H1 (cell line): ENCODE measurements at regions not wholly inside any gene's neighbourhood (a gene's known extent, or its start where the extent isn't known, plus 50 kb on each side); places are given as distances from the start of the nearest gene placed in this dataset.

Source experiments
- CTCF ChIA-PET: fragments of 300-600 bp; sonication (Branson Sonifier 250); formaldehyde crosslinking; loops from one replicate; lab custom pipeline; 2021; ENCODE audit not compliant: partially characterized antibody; lab: Charles Lee
- POLR2A ChIA-PET: fragments of 300-600 bp; sonication (Branson Sonifier 250); formaldehyde crosslinking; loops from one replicate; lab custom pipeline; 2021; ENCODE audit warnings: inconsistent platforms; ENCODE audit not compliant: partially characterized antibody; lab: Charles Lee
- DNase-seq, 2 experiments: peaks; one replicate each; pipeline versions ENCODE4 v3.0.0 to v3.0.0-alpha.2; 2010 to 2022; ENCODE audit warnings: low spot score in 2 of 2, low read depth in 1 of 2, mixed read lengths in 1 of 2
- FAIRE-seq: peaks from 2 replicates; lab custom pipeline; 2011; peaks lifted over from hg19 to GRCh38; lab: Jason Lieb, UNC
- H2AFZ ChIP-seq: 2 replicates; pipeline ENCODE4 v1.8.1; 2012; ENCODE audit warnings: low read length, inconsistent platforms
- H2AK5ac ChIP-seq: 2 replicates; pipeline ENCODE4 v1.6.1; 2013; ENCODE audit warnings: low read depth, low read length
- H2BK120ac ChIP-seq: replicated peaks from 2 replicates; pipeline ENCODE3; 2013; ENCODE audit warnings: low read depth, low read length, inconsistent platforms
- H2BK12ac ChIP-seq: 2 replicates; pipeline ENCODE4 v1.6.1; 2013; ENCODE audit warnings: low read depth, low read length
- H2BK15ac ChIP-seq: 2 replicates; pipeline ENCODE4 v1.6.1; 2013; ENCODE audit warnings: low read length
- H2BK20ac ChIP-seq: 2 replicates; pipeline ENCODE4 v1.6.1; 2013; ENCODE audit warnings: low read length
- H2BK5ac ChIP-seq: 2 replicates; pipeline ENCODE4 v1.6.1; 2013; ENCODE audit warnings: low read depth, low read length
- H3K14ac ChIP-seq: 2 replicates; pipeline ENCODE4 v1.6.1; 2013; ENCODE audit warnings: inconsistent platforms; ENCODE audit not compliant: insufficient read length
- H3K18ac ChIP-seq: 2 replicates; pipeline ENCODE4 v1.6.1; 2013; ENCODE audit warnings: low read length; ENCODE audit errors: extremely low read depth
- H3K23ac ChIP-seq: 2 replicates; pipeline ENCODE4 v1.6.1; 2013; ENCODE audit warnings: inconsistent platforms; ENCODE audit not compliant: insufficient read length
- H3K23me2 ChIP-seq: 2 replicates; pipeline ENCODE4 v1.6.1; 2013; ENCODE audit warnings: low read depth, low read length
- H3K27ac ChIP-seq: 2 replicates; pipeline ENCODE4 v1.6.1; 2011; ENCODE audit warnings: low read depth, low read length, inconsistent platforms
- H3K27me3 ChIP-seq, 4 experiments: replicated peaks in 1 of 4; 1 replicate in 1 of 4; 2 replicates in 3 of 4; pipeline versions ENCODE4 v1.6.1 to v1.8.1; 2011 to 2013; ENCODE audit warnings: low read length in 3 of 4, mild to moderate bottlenecking in 3 of 4, inconsistent platforms in 2 of 4, mixed read lengths in 2 of 4, moderate library complexity in 1 of 4; ENCODE audit not compliant: control insufficient read depth in 3 of 4, insufficient read depth in 3 of 4; ENCODE audit errors: extremely low read depth in 1 of 4
- H3K36me3 ChIP-seq, 4 experiments: 2 replicates each; pipeline versions ENCODE4 v1.6.1 to v1.8.1; 2011 to 2013; ENCODE audit warnings: mild to moderate bottlenecking in 4 of 4, low read length in 3 of 4, moderate library complexity in 2 of 4, control low read depth in 1 of 4, inconsistent platforms in 1 of 4; ENCODE audit not compliant: insufficient read depth in 4 of 4, control insufficient read depth in 2 of 4
- H3K4ac ChIP-seq: replicated peaks from 2 replicates; pipeline ENCODE3; 2013; ENCODE audit warnings: low read length, low read depth, mixed read lengths, inconsistent platforms; ENCODE audit not compliant: insufficient read length
- H3K4me1 ChIP-seq, 4 experiments: replicated peaks in 1 of 4; 1 replicate in 1 of 4; 2 replicates in 3 of 4; pipeline versions ENCODE4 v1.6.1 to v1.8.1; 2011 to 2013; ENCODE audit warnings: low read length in 3 of 4, inconsistent platforms in 2 of 4, mixed read lengths in 1 of 4; ENCODE audit not compliant: insufficient read depth in 4 of 4, control insufficient read depth in 3 of 4
- H3K4me2 ChIP-seq, 2 experiments: 2 replicates each; pipeline versions ENCODE4 v1.6.1 to v1.8.1; 2011 to 2013; ENCODE audit warnings: low read depth in 2 of 2, low read length in 2 of 2, control low read depth in 1 of 2, inconsistent platforms in 1 of 2, mild to moderate bottlenecking in 1 of 2; ENCODE audit not compliant: insufficient read depth in 1 of 2
- H3K4me3 ChIP-seq, 4 experiments: fragments of 200-600, 300-600 bp in 1 of 4; sonication (generic), shearing (Covaris generic), sonication (Bioruptor Twin) in 1 of 4; 2 replicates each; pipeline versions ENCODE4 v1.5.1 to v1.8.1; 2011 to 2016; ENCODE audit warnings: low read length in 4 of 4, low read depth in 3 of 4, control low read depth in 2 of 4, inconsistent platforms in 2 of 4, mild to moderate bottlenecking in 2 of 4, mixed read lengths in 1 of 4, moderate library complexity in 1 of 4; ENCODE audit not compliant: insufficient read depth in 2 of 4; ENCODE audit errors: extremely low read depth in 1 of 4
- H3K56ac ChIP-seq: replicated peaks from 2 replicates; pipeline ENCODE3; 2013; ENCODE audit warnings: low read depth, mild to moderate bottlenecking, mixed read lengths, low read length, inconsistent platforms; ENCODE audit not compliant: insufficient read length
- H3K79me1 ChIP-seq: 2 replicates; pipeline ENCODE4 v1.6.1; 2013; ENCODE audit warnings: low read depth, low read length, control low read depth
- H3K79me2 ChIP-seq, 2 experiments: 2 replicates each; pipeline versions ENCODE4 v1.6.1 to v1.8.1; 2012 to 2013; ENCODE audit warnings: low read length in 2 of 2, mild to moderate bottlenecking in 2 of 2, inconsistent platforms in 1 of 2; ENCODE audit not compliant: insufficient read depth in 2 of 2, control insufficient read depth in 1 of 2
- H3K9ac ChIP-seq, 4 experiments: replicated peaks in 1 of 4; 1 replicate in 1 of 4; 2 replicates in 3 of 4; pipeline versions ENCODE4 v1.6.1 to v1.8.1; 2011 to 2013; ENCODE audit warnings: low read depth in 3 of 4, low read length in 3 of 4, control low read depth in 2 of 4, mild to moderate bottlenecking in 2 of 4, moderate library complexity in 2 of 4, inconsistent platforms in 1 of 4; ENCODE audit errors: extremely low read depth in 1 of 4
- H3K9me3 ChIP-seq, 2 experiments: 2 replicates each; pipeline versions ENCODE4 v1.6.1 to v1.8.1; 2012 to 2013; ENCODE audit warnings: mild to moderate bottlenecking in 2 of 2, moderate library complexity in 2 of 2, control low read depth in 1 of 2, inconsistent platforms in 1 of 2, low read depth in 1 of 2, low read length in 1 of 2, mixed read lengths in 1 of 2; ENCODE audit not compliant: insufficient read depth in 2 of 2
- H4K20me1 ChIP-seq, 2 experiments: replicated peaks in 1 of 2; 2 replicates each; pipeline versions ENCODE3 to v1.8.1; 2011 to 2013; ENCODE audit warnings: inconsistent platforms in 2 of 2, low read length in 2 of 2, mild to moderate bottlenecking in 1 of 2; ENCODE audit not compliant: insufficient read depth in 2 of 2, control insufficient read depth in 1 of 2
- H4K5ac ChIP-seq: 2 replicates; pipeline ENCODE4 v1.6.1; 2013; ENCODE audit warnings: low read length, low read depth, mixed read lengths, inconsistent platforms; ENCODE audit not compliant: insufficient read length
- H4K8ac ChIP-seq: 2 replicates; pipeline ENCODE4 v1.8.0; 2013; ENCODE audit warnings: mild to moderate bottlenecking, moderate library complexity, low read length, inconsistent platforms; ENCODE audit not compliant: insufficient read depth; ENCODE audit errors: extremely low read depth
- H4K91ac ChIP-seq: replicated peaks from 2 replicates; pipeline ENCODE3; 2013; ENCODE audit warnings: low read length, mixed read lengths, inconsistent platforms; ENCODE audit not compliant: insufficient read length
- ATF2 ChIP-seq: IDR thresholded peaks from 2 replicates; pipeline ENCODE4 v1.6.1; 2012; ENCODE audit warnings: low read length, inconsistent platforms
- ATF3 ChIP-seq: IDR thresholded peaks from 2 replicates; pipeline ENCODE4 v1.6.1; 2011; ENCODE audit warnings: low read depth, mild to moderate bottlenecking, low read length; ENCODE audit not compliant: insufficient read depth
- BACH1 ChIP-seq: IDR thresholded peaks from 2 replicates; pipeline ENCODE4 v1.6.1; 2012; ENCODE audit warnings: low read length, improper control_type of control experiment
- EGR1 ChIP-seq: IDR thresholded peaks from 2 replicates; pipeline ENCODE4 v1.6.1; 2011; ENCODE audit warnings: low read depth, low read length, borderline replicate concordance
- EZH2 ChIP-seq: fragments of 200-600 bp; sonication (generic); IDR thresholded peaks from 2 replicates; pipeline ENCODE4 v1.7.1; 2012; ENCODE audit warnings: low read depth, mild to moderate bottlenecking, moderate library complexity, low read length, inconsistent platforms; ENCODE audit not compliant: severe bottlenecking
- FOSL1 ChIP-seq: IDR thresholded peaks from 2 replicates; pipeline ENCODE4 v1.6.1; 2011; ENCODE audit warnings: mild to moderate bottlenecking, low read depth, low read length, moderate library complexity; ENCODE audit not compliant: insufficient read depth
- HDAC6 ChIP-seq: IDR thresholded peaks from one replicate; pipeline ENCODE4 v1.7.1; 2012; ENCODE audit warnings: low read depth, mild to moderate bottlenecking, inconsistent platforms, low read length, moderate library complexity
- JUN ChIP-seq: IDR thresholded peaks from 2 replicates; pipeline ENCODE4 v1.6.1; 2011; ENCODE audit warnings: low read depth, mild to moderate bottlenecking, improper control_type of control experiment, low read length
- JUND ChIP-seq: IDR thresholded peaks from 2 replicates; pipeline ENCODE4 v1.6.1; 2011; ENCODE audit warnings: mild to moderate bottlenecking, improper control_type of control experiment, low read length
- POLR2A ChIP-seq, 2 experiments: IDR thresholded peaks; 1 replicate in 1 of 2; 2 replicates in 1 of 2; pipeline ENCODE4 v1.6.1; 2011; ENCODE audit warnings: low read depth in 2 of 2, low read length in 2 of 2, mild to moderate bottlenecking in 2 of 2; ENCODE audit errors: control extremely low read depth in 1 of 2
- RFX5 ChIP-seq: IDR thresholded peaks from 2 replicates; pipeline ENCODE4 v1.6.1; 2011; ENCODE audit warnings: low read depth, low read length, improper control_type of control experiment, borderline replicate concordance
- RXRA ChIP-seq: IDR thresholded peaks from 2 replicates; pipeline ENCODE4 v1.6.1; 2011; ENCODE audit warnings: low read depth, mild to moderate bottlenecking, low read length, moderate library complexity; ENCODE audit not compliant: insufficient read depth
- SP1 ChIP-seq: IDR thresholded peaks from 2 replicates; pipeline ENCODE4 v1.6.1; 2011; ENCODE audit warnings: low read depth, low read length
- TAF7 ChIP-seq: optimal IDR thresholded peaks from 2 replicates; pipeline ENCODE3; 2011; ENCODE audit warnings: low read depth, mild to moderate bottlenecking, inconsistent platforms, low read length, moderate library complexity, borderline replicate concordance
- WGBS, 2 experiments: shearing (Covaris generic) in 1 of 2; methylation state at CpG; one replicate each; pipeline versions ENCODE4 v1.1.6 to v1.1.7; 2013 to 2015; ENCODE audit warnings: low lambda C conversion rate in 2 of 2, mixed read lengths in 2 of 2, inconsistent platforms in 1 of 2, low coverage in 1 of 2, missing lambda C conversion rate in 1 of 2; ENCODE audit not compliant: insufficient replicate concordance in 2 of 2, insufficient coverage in 1 of 2, insufficient read length in 1 of 2; ENCODE audit errors: extremely low coverage in 1 of 2, missing lambda C conversion rate in 1 of 2; 5-methylcytosine and 5-hydroxymethylcytosine counted together

GRCh38 chr14:98602983-98603382 is 669.0 kb downstream of the BCL11B start:
- Histone ChIP-seq H3K4ac (no peak overlapping the region), H3K9ac (no peak overlapping the region), H3K18ac (no peak overlapping the region), H3K79me2 (no peaks in the 10 kb centered on the region), H3K56ac (no peak overlapping the region), H4K91ac (no peak overlapping the region), H3K14ac (no peak overlapping the region), H2BK5ac (no peak overlapping the region), H2BK20ac (no peak overlapping the region), H2BK15ac (no peak overlapping the region), H2AK5ac (no peak overlapping the region), H3K27me3 (no peaks in the 10 kb centered on the region), H4K5ac (no peak overlapping the region), H3K23ac (no peak overlapping the region), H2BK12ac (no peak overlapping the region), H4K8ac (no peak overlapping the region), H3K9me3 (no peaks in the 10 kb centered on the region), H2AFZ (no peak overlapping the region), H3K79me1 (no peaks in the 10 kb centered on the region), H4K20me1 (no peaks in the 10 kb centered on the region), H3K4me3 (no peak overlapping the region), H3K27ac (no peak overlapping the region), H3K36me3 (no peaks in the 10 kb centered on the region), H2BK120ac (no peak overlapping the region), H3K4me2 (no peak overlapping the region), H3K23me2 (no peaks in the 10 kb centered on the region), H3K4me1 (no peaks in the 10 kb centered on the region)
- ChIA-PET CTCF (no interaction called here), POLR2A (no interaction called here)
- no peak for FAIRE-seq
- 82% methylated on average over 7 of the region's 7 CpGs; no CpG with 5 or more reads in 1 of the 2 experiments for WGBS, 2 experiments
- DNase-seq = no peak
- TF ChIP-seq JUND (no peak), BACH1 (no peak), ATF3 (no peak), RFX5 (no peak), ATF2 (no peak), EGR1 (no peak), HDAC6 (no peak), TAF7 (no peak), SP1 (no peak), RXRA (no peak), JUN (no peak), EZH2 (no peak), POLR2A (IDR thresholded peaks at IDR 0.05; ENCODE audit: control extremely low read depth in 1 of 2, low read depth in 2 of 2, low read length in 2 of 2) (no peak), FOSL1 (no peak)
